Effector memory CD8-positive, alpha-beta T cell (primary cell): ENCODE measurements at regions not wholly inside any gene's neighbourhood (a gene's known extent, or its start where the extent isn't known, plus 50 kb on each side); places are given as distances from the start of the nearest gene placed in this dataset.

Experiments used
- ATAC-seq: fragments of 150-1000 bp; cut with Tn5 transposase; replicated peaks from 2 replicates; pipeline ENCODE4 v1.10.0; 2021; ENCODE audit warnings: mild to moderate bottlenecking, moderate library complexity
- DNase-seq, 3 experiments: peaks; one replicate each; pipeline ENCODE4 v3.0.0; 2021
- H3K27ac Mint-ChIP-seq, 2 donors: one replicate each; pipeline ENCODE4 v1.8.0; 2022; ENCODE audit warnings: mild to moderate bottlenecking in 2 of 2, mixed read lengths in 2 of 2, moderate library complexity in 2 of 2
- H3K27me3 Mint-ChIP-seq, 2 donors: one replicate each; pipeline ENCODE4 v1.8.0; 2022; ENCODE audit warnings: mixed read lengths in 2 of 2
- H3K36me3 Mint-ChIP-seq: one replicate; pipeline ENCODE4 v1.8.0; 2022; ENCODE audit warnings: mild to moderate bottlenecking, moderate library complexity, mixed read lengths; ENCODE audit not compliant: insufficient read depth
- H3K4me1 Mint-ChIP-seq, 2 donors: one replicate each; pipeline ENCODE4 v1.8.0; 2022; ENCODE audit warnings: low read depth in 2 of 2, mixed read lengths in 2 of 2
- H3K4me3 Mint-ChIP-seq, 2 donors: one replicate each; pipeline ENCODE4 v1.8.0; 2022; ENCODE audit warnings: mild to moderate bottlenecking in 2 of 2, mixed read lengths in 2 of 2, moderate library complexity in 2 of 2
- H3K9me3 Mint-ChIP-seq, 2 donors: one replicate each; pipeline ENCODE4 v1.8.0; 2022; ENCODE audit warnings: mixed read lengths in 2 of 2

- no peak for DNase-seq
- H3K4me3 Mint-ChIP-seq = no peak overlapping the region
- ATAC-seq = no peak
- H3K9me3 Mint-ChIP-seq = peaks cover 0 to 2% of the 10 kb centered on the region in 2 donors
- H3K36me3 Mint-ChIP-seq = peaks cover 2% of the 10 kb centered on the region
- no peaks in the 10 kb centered on the region for H3K4me1 Mint-ChIP-seq
- peaks cover 37 to 65% of the 10 kb centered on the region in 2 donors for H3K27me3 Mint-ChIP-seq
- no peak overlapping the region for H3K27ac Mint-ChIP-seq
Measured at GRCh38 chr6:43957273-43957672, 170.0 kb downstream of the MRPL14 start.

DNA sequence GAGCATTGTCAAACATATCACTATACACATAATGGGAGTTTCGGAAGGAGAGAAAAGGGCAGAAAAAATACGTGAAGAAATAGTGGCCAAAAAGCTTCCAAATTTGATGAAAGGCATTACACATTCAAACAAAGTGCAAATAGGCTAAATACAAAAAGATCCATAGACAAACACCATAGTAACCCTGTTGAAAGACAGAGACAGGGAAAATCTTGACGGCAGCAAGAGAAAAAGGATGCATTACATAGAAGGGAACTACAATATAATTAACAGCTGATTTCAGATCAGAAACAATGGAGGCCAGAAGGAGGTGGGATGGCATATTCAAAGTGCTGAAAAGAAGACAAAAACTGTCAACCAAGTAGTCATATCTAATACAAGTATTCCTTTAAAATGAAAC lies 170.8 kb downstream of the MRPL14 start:
- ATAC-seq = no peak
- H3K27me3 Mint-ChIP-seq = peaks cover 37 to 66% of the 10 kb centered on the region in 2 donors

DNA sequence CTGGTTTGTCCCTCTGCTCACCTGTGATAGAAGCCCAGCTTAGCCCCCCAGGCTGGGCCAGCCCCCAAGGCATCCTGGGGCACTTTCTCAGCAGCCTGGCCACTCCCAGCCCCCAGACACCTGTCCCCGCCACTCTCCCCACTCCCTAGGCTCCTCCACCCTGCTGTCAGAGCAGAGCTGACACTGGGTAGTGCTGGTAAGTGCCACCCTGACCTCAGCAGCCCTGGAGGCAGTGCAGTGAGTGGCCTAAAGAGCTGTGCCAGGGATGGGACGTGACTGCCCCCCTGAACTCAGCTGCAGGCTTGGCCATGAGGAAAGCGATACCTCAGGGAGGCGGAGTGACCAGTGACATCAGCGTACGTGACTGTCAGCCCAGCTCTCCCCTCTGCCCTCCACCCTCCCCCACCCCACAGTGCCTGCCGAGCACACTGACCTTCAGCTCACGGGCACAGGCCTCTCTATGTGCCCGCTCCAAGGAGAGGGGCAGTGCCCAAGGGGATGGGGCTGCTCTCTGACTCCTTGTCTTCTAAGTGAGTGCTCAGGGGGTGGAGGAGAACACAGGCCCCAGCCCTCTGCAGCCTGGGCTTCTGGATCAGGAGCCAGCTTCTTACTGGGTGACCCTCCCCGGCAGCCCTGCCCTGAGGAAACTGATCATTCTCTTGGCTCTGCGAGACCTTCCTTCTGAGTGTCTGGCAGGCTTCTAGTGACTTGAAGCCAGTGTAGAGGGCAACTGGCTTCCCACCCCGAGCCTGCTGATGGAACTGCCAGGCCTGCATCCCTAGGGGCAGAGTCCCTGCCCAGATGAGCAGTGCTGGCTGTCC lies 172.7 kb downstream of the MRPL14 start:
- Mint-ChIP-seq H3K9me3 (peaks cover 0 to 2% of the 10 kb centered on the region in 2 donors), H3K27ac (no peak overlapping the region), H3K27me3 (peaks cover 37 to 64% of the 10 kb centered on the region in 2 donors), H3K36me3 (peaks cover 2% of the 10 kb centered on the region), H3K4me1 (no peaks in the 10 kb centered on the region), H3K4me3 (no peak overlapping the region)
- DNase-seq (no peak), ATAC-seq (no peak)

More for the DNA sequence above, 170.8 kb downstream of the MRPL14 start:
- Mint-ChIP-seq H3K4me1 (no peaks in the 10 kb centered on the region), H3K27ac (no peak overlapping the region), H3K9me3 (peaks cover 0 to 2% of the 10 kb centered on the region in 2 donors), H3K4me3 (no peak overlapping the region), H3K36me3 (peaks cover 2% of the 10 kb centered on the region)
- DNase-seq = no peak

DNA sequence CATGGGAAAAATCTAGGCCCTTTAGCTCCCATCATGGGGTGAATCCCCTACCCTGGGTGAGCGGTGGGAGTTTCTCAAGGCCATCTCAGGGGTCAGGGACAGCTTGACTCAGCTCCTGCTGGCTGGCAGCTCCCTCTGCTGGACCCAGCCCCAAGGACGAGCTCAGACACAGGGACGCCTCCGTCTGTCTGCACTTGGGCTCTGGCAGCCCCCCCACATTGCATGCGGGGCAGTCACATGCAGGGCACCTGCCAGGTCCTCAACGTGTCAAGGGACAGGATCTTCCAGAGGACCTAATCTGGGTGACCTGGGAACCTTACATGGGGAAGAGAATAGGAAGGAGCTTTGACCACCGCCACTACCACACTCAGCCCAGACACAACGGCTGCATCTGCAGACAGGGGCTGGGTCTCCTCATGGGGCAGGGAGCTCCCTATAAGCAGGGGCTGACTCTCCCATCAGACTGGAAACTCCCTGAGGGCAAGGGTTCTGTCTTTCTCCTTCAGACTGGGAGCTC lies 173.4 kb downstream of the MRPL14 start:
- no peak overlapping the region for H3K4me3 Mint-ChIP-seq
- DNase-seq (no peak), ATAC-seq (no peak)
- no peak overlapping the region for H3K27ac Mint-ChIP-seq
- H3K27me3 Mint-ChIP-seq = peaks cover 34 to 57% of the 10 kb centered on the region in 2 donors
- H3K36me3 Mint-ChIP-seq = peaks cover 2% of the 10 kb centered on the region
- H3K9me3 Mint-ChIP-seq = peaks cover 0 to 2% of the 10 kb centered on the region in 2 donors
- no peaks in the 10 kb centered on the region for H3K4me1 Mint-ChIP-seq

GRCh38 chr6:43953256-43953655 lies 174.0 kb downstream of the MRPL14 start:
- no peak for DNase-seq
- peaks cover 2% of the 10 kb centered on the region for H3K36me3 Mint-ChIP-seq
- H3K27me3 Mint-ChIP-seq = peaks cover 28 to 51% of the 10 kb centered on the region in 2 donors
- ATAC-seq = no peak
- no peak overlapping the region for H3K27ac Mint-ChIP-seq
- H3K4me3 Mint-ChIP-seq = no peak overlapping the region
- no peaks in the 10 kb centered on the region for H3K4me1 Mint-ChIP-seq
- peaks cover 0 to 2% of the 10 kb centered on the region in 2 donors for H3K9me3 Mint-ChIP-seq

DNA sequence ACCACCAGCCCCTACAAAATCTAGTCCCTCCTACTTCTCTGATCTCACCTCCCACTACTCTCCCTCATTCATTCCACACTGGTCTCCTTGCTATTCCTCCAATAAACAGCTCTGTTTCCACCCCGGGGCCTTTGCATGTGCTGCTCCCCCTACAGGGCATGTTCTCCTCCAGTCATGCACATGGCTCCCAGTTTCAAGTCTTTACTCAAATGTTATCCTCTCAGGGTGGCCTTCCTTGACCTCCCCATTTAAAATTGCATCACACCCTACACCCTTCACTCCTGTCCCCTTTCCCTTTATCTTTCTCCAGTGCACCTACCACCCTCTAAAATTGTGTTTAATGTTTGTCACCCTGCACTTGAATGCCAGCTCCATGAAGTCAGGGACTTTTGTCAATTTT lies 174.5 kb downstream of the MRPL14 start:
- ATAC-seq (no peak), DNase-seq (no peak)
- H3K9me3 Mint-ChIP-seq = peaks cover 0 to 2% of the 10 kb centered on the region in 2 donors
- H3K27me3 Mint-ChIP-seq = peaks cover 23 to 46% of the 10 kb centered on the region in 2 donors
- H3K27ac Mint-ChIP-seq = no peak overlapping the region
- no peak overlapping the region for H3K4me3 Mint-ChIP-seq
- no peaks in the 10 kb centered on the region for H3K36me3 Mint-ChIP-seq
- no peaks in the 10 kb centered on the region for H3K4me1 Mint-ChIP-seq

- Mint-ChIP-seq H3K36me3 (no peaks in the 10 kb centered on the region), H3K9me3 (peaks cover 0 to 2% of the 10 kb centered on the region in 2 donors), H3K27me3 (peaks cover 19 to 42% of the 10 kb centered on the region in 2 donors), H3K4me1 (no peaks in the 10 kb centered on the region), H3K27ac (no peak overlapping the region), H3K4me3 (no peak overlapping the region)
- no peak for ATAC-seq
- DNase-seq = no peak
Measured at GRCh38 chr6:43951756-43952675, 175.2 kb downstream of the MRPL14 start.

- ATAC-seq (no peak), DNase-seq (no peak)
- no peak overlapping the region for H3K4me3 Mint-ChIP-seq
- peaks cover 14 to 37% of the 10 kb centered on the region in 2 donors for H3K27me3 Mint-ChIP-seq
- no peaks in the 10 kb centered on the region for H3K4me1 Mint-ChIP-seq
- H3K27ac Mint-ChIP-seq = no peak overlapping the region
- H3K36me3 Mint-ChIP-seq = no peaks in the 10 kb centered on the region
- peaks cover 0 to 2% of the 10 kb centered on the region in 2 donors for H3K9me3 Mint-ChIP-seq
Measured at GRCh38 chr6:43951063-43951755, 176.0 kb downstream of the MRPL14 start.

- Mint-ChIP-seq H3K4me1 (no peaks in the 10 kb centered on the region), H3K27ac (no peak overlapping the region), H3K4me3 (no peak overlapping the region), H3K9me3 (peaks cover 0 to 1% of the 10 kb centered on the region in 2 donors), H3K36me3 (no peaks in the 10 kb centered on the region), H3K27me3 (peaks cover 9 to 32% of the 10 kb centered on the region in 2 donors)
- no peak for DNase-seq
- no peak for ATAC-seq
Measured at GRCh38 chr6:43950731-43951062, 176.6 kb downstream of the MRPL14 start.

DNA sequence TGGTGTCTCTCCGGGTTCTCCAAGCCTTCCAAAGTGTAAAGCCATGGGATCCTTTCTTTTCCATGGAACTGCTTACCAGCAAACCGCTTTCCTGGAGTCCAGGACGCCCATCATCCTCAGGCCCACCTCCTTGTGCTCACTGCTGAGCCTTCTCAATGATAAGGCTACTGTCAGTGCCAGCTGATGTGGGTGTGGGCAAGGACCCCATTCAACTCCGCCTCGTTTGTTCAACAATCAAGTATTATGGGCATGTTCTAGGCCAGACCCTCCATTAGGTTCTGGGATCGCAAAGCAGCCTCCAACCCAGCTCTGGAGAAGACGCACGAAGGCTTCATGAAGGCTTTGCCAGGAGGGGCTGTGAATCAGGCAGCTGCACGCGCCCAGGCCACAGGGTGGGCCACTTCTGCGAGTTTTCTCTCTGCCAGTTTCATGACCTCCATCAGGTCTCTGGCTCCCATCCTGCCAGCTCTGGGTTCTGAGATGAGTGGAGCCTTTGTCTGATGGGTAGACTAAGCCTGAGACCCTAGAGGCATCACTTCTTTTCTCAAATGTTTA lies 177.1 kb downstream of the MRPL14 start:
- DNase-seq = no peak
- H3K27ac Mint-ChIP-seq = no peak overlapping the region
- no peak overlapping the region for H3K4me3 Mint-ChIP-seq

GRCh38 chr6:43949551-43949991 lies 177.7 kb downstream of the MRPL14 start:
- Mint-ChIP-seq H3K9me3 (peaks cover 0 to 1% of the 10 kb centered on the region in 2 donors), H3K4me3 (no peak overlapping the region), H3K27me3 (peaks cover 8 to 21% of the 10 kb centered on the region in 2 donors), H3K4me1 (no peaks in the 10 kb centered on the region), H3K36me3 (no peaks in the 10 kb centered on the region), H3K27ac (no peak overlapping the region)
- DNase-seq (no peak), ATAC-seq (no peak)

More for the DNA sequence above, 177.1 kb downstream of the MRPL14 start:
- ATAC-seq = no peak
- H3K36me3 Mint-ChIP-seq = no peaks in the 10 kb centered on the region
- H3K4me1 Mint-ChIP-seq = no peaks in the 10 kb centered on the region
- H3K27me3 Mint-ChIP-seq = peaks cover 8 to 27% of the 10 kb centered on the region in 2 donors
- peaks cover 0 to 1% of the 10 kb centered on the region in 2 donors for H3K9me3 Mint-ChIP-seq

- ATAC-seq (no peak), DNase-seq (no peak)
- Mint-ChIP-seq H3K4me3 (no peak overlapping the region), H3K9me3 (peaks cover 0 to 1% of the 10 kb centered on the region in 2 donors), H3K4me1 (no peaks in the 10 kb centered on the region), H3K36me3 (no peaks in the 10 kb centered on the region), H3K27me3 (peaks cover 6 to 16% of the 10 kb centered on the region in 2 donors), H3K27ac (no peak overlapping the region)
Measured at GRCh38 chr6:43948527-43949485, 178.4 kb downstream of the MRPL14 start.
